ENCODE measurements at regions not wholly inside any gene's neighbourhood (a gene's known extent, or its start where the extent isn't known, plus 50 kb on each side); places are given as distances from the start of the nearest gene placed in this dataset.

DNA sequence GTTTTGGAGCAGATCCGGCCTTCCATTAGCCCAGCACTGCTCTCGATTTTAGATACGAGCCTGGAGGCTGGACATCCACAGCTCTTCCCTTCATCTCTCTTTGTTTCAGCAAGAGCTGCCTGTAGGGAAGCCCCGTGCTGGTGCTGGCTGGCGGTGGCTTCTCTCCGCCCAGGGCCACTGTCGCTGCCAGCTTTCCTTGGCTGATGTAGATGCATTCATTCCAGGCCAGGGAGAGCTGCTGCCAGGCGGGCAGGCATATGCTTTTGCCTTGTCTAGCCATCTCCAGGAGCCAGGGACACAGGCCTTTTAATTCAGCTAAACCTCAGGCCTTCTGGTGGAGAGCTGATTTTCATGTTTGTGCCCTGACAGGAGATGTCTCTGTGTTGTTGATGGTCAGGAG lies 409.3 kb upstream of the CLINT1 start:
- Histone ChIP-seq H3K36me3 (ENCODE audit: control insufficient read depth, insufficient read depth, low read length) (no peaks in the 10 kb centered on the region), H3K9me3 (ENCODE audit: control insufficient read depth, low read length) (peaks cover 7% of the 10 kb centered on the region), H3K4me1 (ENCODE audit: control insufficient read depth, insufficient read depth, low read length, poor library complexity, severe bottlenecking) (no peaks in the 10 kb centered on the region), H3K27ac (ENCODE audit: low read depth, low read length, severe bottlenecking) (no peak overlapping the region), H3K4me3 (ENCODE audit: extremely low read depth, insufficient read depth, low read length, poor library complexity, severe bottlenecking) (no peak overlapping the region)
- 84 to 88% methylated on average over 5 to 8 of the region's 8 CpGs for WGBS, 2 experiments (ENCODE audit: insufficient coverage in 2 of 2)

DNA sequence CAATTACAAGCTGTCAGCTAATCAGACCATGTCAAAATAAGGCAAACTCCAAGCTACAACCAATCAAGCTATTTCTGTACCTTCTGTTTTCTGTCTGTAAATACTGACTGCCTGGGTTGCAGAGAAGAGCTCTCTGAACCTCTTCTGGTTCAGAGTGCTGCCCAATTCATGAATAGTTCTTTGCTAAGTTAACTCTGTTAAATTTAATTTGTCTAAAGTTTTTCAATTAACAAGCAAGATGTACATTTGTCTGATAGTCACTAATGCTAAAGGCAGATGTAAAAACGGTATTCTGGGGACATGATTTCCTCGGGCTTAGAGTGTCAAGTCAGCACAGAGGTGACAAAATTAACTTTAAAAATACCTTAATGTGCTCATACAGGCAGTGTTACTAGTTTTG lies 408.3 kb upstream of the CLINT1 start:
- WGBS, 2 experiments (ENCODE audit: insufficient coverage in 2 of 2): 86% methylated on average over 2 of the region's 2 CpGs; no CpG with 5 or more reads in 1 of the 2 experiments

DNA sequence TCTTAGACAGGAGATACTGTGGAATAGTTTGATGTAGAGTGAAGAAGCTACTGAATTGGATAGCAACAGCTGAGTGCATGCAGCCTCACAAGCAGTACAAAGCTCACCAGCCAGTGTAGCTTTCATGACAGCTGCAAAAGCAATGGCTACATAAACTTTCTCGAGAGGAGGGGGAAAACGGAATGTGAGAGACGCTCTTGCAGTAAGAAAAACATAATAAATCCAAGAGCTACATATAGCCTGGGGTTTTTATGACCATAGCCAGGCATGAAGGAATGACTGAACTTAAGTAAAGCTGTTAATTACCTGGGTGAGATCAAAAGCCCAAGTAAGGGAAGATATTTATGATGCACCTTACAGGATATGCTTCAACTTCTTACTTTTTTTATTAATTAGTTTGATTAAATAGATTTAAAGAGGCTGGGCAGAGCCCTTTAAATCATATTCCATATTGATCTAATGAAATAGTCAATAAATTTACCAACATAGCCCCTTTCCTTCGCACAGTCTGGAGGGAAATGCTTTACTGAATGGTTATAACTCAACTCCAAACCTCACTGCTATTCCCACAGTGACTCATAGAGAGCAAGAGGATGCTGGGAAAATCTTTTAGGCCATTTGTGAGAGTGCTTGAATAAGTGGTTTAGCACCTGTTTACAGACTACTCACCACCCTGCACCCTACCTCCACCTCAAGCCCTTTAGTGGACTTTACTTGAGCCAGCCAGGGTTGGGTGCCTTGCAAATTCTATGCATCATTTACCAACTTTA lies 407.2 kb upstream of the CLINT1 start:
- Histone ChIP-seq H3K36me3 (ENCODE audit: control insufficient read depth, insufficient read depth, low read length) (no peaks in the 10 kb centered on the region), H3K27ac (ENCODE audit: low read depth, low read length, severe bottlenecking) (no peak overlapping the region), H3K4me1 (ENCODE audit: control insufficient read depth, insufficient read depth, low read length, poor library complexity, severe bottlenecking) (no peaks in the 10 kb centered on the region), H3K4me3 (ENCODE audit: extremely low read depth, insufficient read depth, low read length, poor library complexity, severe bottlenecking) (no peak overlapping the region), H3K9me3 (ENCODE audit: control insufficient read depth, low read length) (peaks cover 7% of the 10 kb centered on the region)
- 80% methylated on average over 1 of the region's 4 CpGs; no CpG with 5 or more reads in 1 of the 2 experiments for WGBS, 2 experiments (ENCODE audit: insufficient coverage in 2 of 2)

More for the DNA sequence above, 408.3 kb upstream of the CLINT1 start:
- H3K4me3 ChIP-seq (ENCODE audit: extremely low read depth, insufficient read depth, low read length, poor library complexity, severe bottlenecking): no peak overlapping the region
- H3K36me3 ChIP-seq (ENCODE audit: control insufficient read depth, insufficient read depth, low read length): no peaks in the 10 kb centered on the region
- H3K27ac ChIP-seq (ENCODE audit: low read depth, low read length, severe bottlenecking): no peak overlapping the region
- peaks cover 7% of the 10 kb centered on the region for H3K9me3 ChIP-seq (ENCODE audit: control insufficient read depth, low read length)
- H3K4me1 ChIP-seq (ENCODE audit: control insufficient read depth, insufficient read depth, low read length, poor library complexity, severe bottlenecking): no peaks in the 10 kb centered on the region

DNA sequence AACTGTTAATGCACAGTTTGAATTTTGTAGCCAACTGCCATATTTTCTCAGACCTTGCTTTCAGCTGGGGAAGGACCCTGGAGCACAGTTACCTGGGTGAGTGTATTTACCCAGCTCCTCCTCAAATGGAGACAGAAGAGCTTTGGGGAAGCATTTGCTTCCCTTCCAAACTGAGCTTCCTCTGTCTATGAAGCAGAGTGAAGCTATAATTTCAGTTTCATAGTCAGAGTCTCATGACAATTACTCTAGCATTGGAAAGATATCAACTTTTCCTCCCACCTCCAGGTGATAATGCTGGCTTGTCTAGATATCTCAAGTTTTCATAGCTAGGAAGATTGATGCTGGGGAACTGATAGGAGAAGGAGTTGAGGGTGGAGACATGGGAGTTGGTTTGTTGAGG lies 406.4 kb upstream of the CLINT1 start:
- no peak overlapping the region for H3K4me3 ChIP-seq (ENCODE audit: extremely low read depth, insufficient read depth, low read length, poor library complexity, severe bottlenecking)
- no peaks in the 10 kb centered on the region for H3K36me3 ChIP-seq (ENCODE audit: control insufficient read depth, insufficient read depth, low read length)
- H3K9me3 ChIP-seq (ENCODE audit: control insufficient read depth, low read length): peaks cover 7% of the 10 kb centered on the region
- no peaks in the 10 kb centered on the region for H3K4me1 ChIP-seq (ENCODE audit: control insufficient read depth, insufficient read depth, low read length, poor library complexity, severe bottlenecking)
- H3K27ac ChIP-seq (ENCODE audit: low read depth, low read length, severe bottlenecking): no peak overlapping the region

DNA sequence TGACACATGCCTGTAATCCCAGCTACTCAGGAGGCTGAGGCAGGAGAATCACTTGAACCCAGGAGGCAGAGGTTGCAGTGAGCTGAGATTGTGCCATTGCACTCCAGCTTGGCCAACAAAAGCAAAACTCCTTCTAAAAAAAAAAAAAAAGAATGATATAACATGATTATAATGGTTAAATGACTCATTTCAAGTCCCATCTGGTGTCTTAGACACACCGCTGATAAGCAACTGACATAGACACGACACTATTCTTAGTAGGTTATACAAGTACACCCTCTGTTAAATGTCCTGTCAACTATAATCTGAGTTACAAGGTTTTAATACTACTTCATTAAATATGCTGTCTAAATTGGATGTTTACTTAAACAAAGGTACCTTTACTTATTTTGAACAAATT lies 405.3 kb upstream of the CLINT1 start:
- Histone ChIP-seq H3K9me3 (ENCODE audit: control insufficient read depth, low read length) (peaks cover 7% of the 10 kb centered on the region), H3K4me1 (ENCODE audit: control insufficient read depth, insufficient read depth, low read length, poor library complexity, severe bottlenecking) (no peaks in the 10 kb centered on the region), H3K27ac (ENCODE audit: low read depth, low read length, severe bottlenecking) (no peak overlapping the region), H3K4me3 (ENCODE audit: extremely low read depth, insufficient read depth, low read length, poor library complexity, severe bottlenecking) (no peak overlapping the region), H3K36me3 (ENCODE audit: control insufficient read depth, insufficient read depth, low read length) (no peaks in the 10 kb centered on the region)
- no CpG with 5 or more reads among the region's 2 CpGs for WGBS, 2 experiments (ENCODE audit: insufficient coverage in 2 of 2)

DNA sequence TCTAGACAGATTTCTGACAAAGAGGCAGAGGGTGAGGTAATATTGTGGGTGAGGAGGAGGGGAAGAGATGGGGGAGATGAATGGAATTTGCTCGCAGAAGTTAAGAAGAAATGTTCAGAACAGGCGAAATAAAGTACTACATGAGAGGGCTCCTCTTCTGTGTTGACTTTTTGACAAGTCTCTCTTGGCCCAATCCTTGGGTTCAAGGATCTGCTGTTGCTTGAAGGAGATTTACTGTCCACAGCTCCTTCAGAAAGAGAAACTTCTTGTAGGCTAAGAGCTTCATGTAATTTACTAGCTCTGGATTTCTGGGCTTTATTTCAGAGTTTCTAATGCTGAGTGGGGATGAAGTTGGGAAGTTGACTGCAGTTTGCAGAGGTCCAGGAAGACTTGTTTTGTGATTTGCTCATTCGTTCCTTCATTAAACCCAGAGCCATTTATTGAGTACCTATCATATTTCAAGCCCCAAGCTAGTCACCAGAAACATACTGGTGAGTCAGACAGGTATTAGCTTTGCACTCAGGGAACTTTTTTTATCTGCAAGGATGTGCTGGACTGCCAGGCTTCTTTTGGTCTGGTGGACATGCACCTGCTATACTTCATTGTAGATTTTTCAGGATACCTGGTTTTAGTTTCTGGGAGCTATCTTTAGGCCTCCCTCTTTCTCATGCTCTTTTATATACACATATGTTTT lies 402.9 kb upstream of the CLINT1 start:
- Histone ChIP-seq H3K4me1 (ENCODE audit: control insufficient read depth, insufficient read depth, low read length, poor library complexity, severe bottlenecking) (no peaks in the 10 kb centered on the region), H3K36me3 (ENCODE audit: control insufficient read depth, insufficient read depth, low read length) (no peaks in the 10 kb centered on the region), H3K27ac (ENCODE audit: low read depth, low read length, severe bottlenecking) (no peak overlapping the region), H3K4me3 (ENCODE audit: extremely low read depth, insufficient read depth, low read length, poor library complexity, severe bottlenecking) (no peak overlapping the region), H3K9me3 (ENCODE audit: control insufficient read depth, low read length) (no peaks in the 10 kb centered on the region)
- WGBS, 2 experiments (ENCODE audit: insufficient coverage in 2 of 2): 90% methylated on average over 2 of the region's 3 CpGs; no CpG with 5 or more reads in 1 of the 2 experiments

DNA sequence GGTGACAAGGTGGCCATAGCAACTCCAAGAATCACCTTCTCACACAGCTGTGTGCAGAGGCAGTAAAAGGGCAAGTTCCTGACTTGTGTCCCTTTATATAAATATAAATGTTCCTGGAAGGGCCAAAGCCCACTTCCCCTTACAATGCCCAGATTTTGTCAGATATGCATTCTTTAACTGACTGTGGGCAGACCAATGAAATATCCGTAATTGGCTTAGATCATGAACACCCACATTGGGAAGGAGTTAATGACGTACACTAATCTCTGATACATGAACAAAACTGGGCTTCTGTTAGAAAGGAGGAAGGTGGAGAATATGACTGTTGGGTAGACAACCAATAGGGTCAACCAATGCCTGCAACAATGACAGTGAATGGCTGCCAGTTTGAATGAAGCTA lies 397.2 kb upstream of the CLINT1 start:
- 94 to 100% methylated on average over 2 of the region's 2 CpGs for WGBS, 2 experiments (ENCODE audit: insufficient coverage in 2 of 2)
- no peaks in the 10 kb centered on the region for H3K9me3 ChIP-seq (ENCODE audit: control insufficient read depth, low read length)
- H3K27ac ChIP-seq (ENCODE audit: low read depth, low read length, severe bottlenecking): no peak overlapping the region

DNA sequence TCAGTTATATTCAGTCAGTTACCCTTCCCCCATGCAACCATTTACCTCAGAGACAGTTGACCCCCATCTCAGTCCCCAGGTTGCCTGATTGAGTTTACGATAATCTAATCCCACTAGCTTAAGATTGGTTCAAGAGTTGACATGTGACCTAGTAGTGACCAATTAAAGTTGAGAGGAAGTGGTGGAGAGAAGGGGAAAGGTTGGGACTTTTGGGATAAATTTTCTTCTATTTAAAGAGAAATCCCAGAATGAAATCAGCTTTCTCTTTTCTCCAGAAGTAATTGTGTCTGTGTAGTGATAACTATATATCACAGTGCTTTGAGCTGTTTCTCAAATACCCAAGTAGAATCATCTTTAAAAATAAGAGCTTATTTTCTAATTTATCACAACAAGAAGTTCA lies 396.7 kb upstream of the CLINT1 start:
- Histone ChIP-seq H3K4me1 (ENCODE audit: control insufficient read depth, insufficient read depth, low read length, poor library complexity, severe bottlenecking) (no peaks in the 10 kb centered on the region), H3K36me3 (ENCODE audit: control insufficient read depth, insufficient read depth, low read length) (no peaks in the 10 kb centered on the region), H3K27ac (ENCODE audit: low read depth, low read length, severe bottlenecking) (no peak overlapping the region), H3K4me3 (ENCODE audit: extremely low read depth, insufficient read depth, low read length, poor library complexity, severe bottlenecking) (no peak overlapping the region), H3K9me3 (ENCODE audit: control insufficient read depth, low read length) (no peaks in the 10 kb centered on the region)
- no CpG with 5 or more reads among the region's 1 CpG for WGBS, 2 experiments (ENCODE audit: insufficient coverage in 2 of 2)

More for the DNA sequence above, 397.2 kb upstream of the CLINT1 start:
- Histone ChIP-seq H3K36me3 (ENCODE audit: control insufficient read depth, insufficient read depth, low read length) (no peaks in the 10 kb centered on the region), H3K4me1 (ENCODE audit: control insufficient read depth, insufficient read depth, low read length, poor library complexity, severe bottlenecking) (no peaks in the 10 kb centered on the region), H3K4me3 (ENCODE audit: extremely low read depth, insufficient read depth, low read length, poor library complexity, severe bottlenecking) (no peak overlapping the region)

DNA sequence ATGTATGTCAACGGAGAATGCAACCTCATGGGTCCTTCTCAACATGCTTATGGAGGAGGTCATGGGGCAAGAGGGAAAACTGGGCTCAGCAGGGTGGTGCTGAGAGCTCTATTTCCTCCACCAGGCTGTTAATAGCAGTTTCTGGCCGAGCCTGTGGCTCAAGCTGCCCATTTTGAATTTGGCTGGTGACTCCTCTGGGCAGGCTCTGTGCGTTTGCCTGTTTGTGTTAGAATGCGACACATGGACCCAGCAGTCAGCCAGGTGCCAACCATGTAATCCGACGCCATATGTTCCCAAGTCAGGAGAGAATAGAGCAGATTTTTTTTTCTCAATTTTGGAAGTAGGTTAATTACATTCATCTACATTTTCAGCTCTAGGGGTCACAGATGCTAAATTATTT lies 387.7 kb upstream of the CLINT1 start:
- Histone ChIP-seq H3K9me3 (ENCODE audit: control insufficient read depth, low read length) (no peaks in the 10 kb centered on the region), H3K27ac (ENCODE audit: low read depth, low read length, severe bottlenecking) (no peak overlapping the region), H3K4me3 (ENCODE audit: extremely low read depth, insufficient read depth, low read length, poor library complexity, severe bottlenecking) (no peak overlapping the region), H3K4me1 (ENCODE audit: control insufficient read depth, insufficient read depth, low read length, poor library complexity, severe bottlenecking) (no peaks in the 10 kb centered on the region), H3K36me3 (ENCODE audit: control insufficient read depth, insufficient read depth, low read length) (no peaks in the 10 kb centered on the region)
- 76 to 92% methylated on average over 2 to 3 of the region's 6 CpGs for WGBS, 2 experiments (ENCODE audit: insufficient coverage in 2 of 2)

DNA sequence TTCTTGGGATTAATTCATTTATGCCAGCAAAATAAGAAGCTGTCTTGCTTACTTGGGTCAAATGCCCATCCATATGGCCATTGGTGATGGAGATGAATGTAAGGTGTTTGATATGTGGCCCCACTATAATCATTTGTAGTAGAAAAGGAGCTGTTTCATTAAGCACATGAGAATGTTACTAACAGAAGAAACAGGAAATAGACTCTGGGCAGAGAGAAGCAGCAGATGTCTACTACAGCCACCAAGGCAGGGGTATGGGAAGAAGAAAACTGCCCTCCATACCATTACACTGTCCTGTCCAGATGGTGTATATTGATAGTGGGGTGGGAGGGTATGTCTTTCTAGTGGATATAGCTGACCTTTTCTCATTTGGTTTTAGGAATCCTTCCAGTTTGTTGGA lies 386.6 kb upstream of the CLINT1 start:
- no peaks in the 10 kb centered on the region for H3K36me3 ChIP-seq (ENCODE audit: control insufficient read depth, insufficient read depth, low read length)
- H3K4me3 ChIP-seq (ENCODE audit: extremely low read depth, insufficient read depth, low read length, poor library complexity, severe bottlenecking): no peak overlapping the region
- H3K9me3 ChIP-seq (ENCODE audit: control insufficient read depth, low read length): no peaks in the 10 kb centered on the region
- H3K4me1 ChIP-seq (ENCODE audit: control insufficient read depth, insufficient read depth, low read length, poor library complexity, severe bottlenecking): no peaks in the 10 kb centered on the region
- no peak overlapping the region for H3K27ac ChIP-seq (ENCODE audit: low read depth, low read length, severe bottlenecking)

DNA sequence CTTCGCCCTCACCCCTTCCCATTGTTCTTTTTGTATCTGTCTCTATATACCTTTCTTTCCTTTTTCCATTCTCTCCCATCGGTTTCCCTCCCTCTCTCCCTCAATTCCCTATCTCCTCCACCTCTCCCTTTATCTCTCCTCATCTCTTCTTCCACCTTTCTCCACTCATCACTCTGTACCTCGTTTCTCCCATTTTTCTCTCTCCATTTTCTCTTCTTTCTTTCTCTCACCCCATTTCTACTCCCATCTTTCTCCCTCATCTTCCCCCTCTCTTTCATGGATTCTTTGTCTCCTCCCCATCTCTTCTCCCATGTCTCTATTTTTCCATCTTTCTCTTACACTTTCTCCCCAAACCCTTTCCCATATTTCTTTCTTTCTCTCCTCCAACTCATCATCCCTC lies 385.9 kb upstream of the CLINT1 start:
- H3K4me3 ChIP-seq (ENCODE audit: extremely low read depth, insufficient read depth, low read length, poor library complexity, severe bottlenecking): no peak overlapping the region
- H3K36me3 ChIP-seq (ENCODE audit: control insufficient read depth, insufficient read depth, low read length): no peaks in the 10 kb centered on the region
- H3K4me1 ChIP-seq (ENCODE audit: control insufficient read depth, insufficient read depth, low read length, poor library complexity, severe bottlenecking): no peaks in the 10 kb centered on the region
- H3K27ac ChIP-seq (ENCODE audit: low read depth, low read length, severe bottlenecking): no peak overlapping the region
- WGBS, 2 experiments (ENCODE audit: insufficient coverage in 2 of 2): 81 to 92% methylated on average over 3 of the region's 3 CpGs
- H3K9me3 ChIP-seq (ENCODE audit: control insufficient read depth, low read length): no peaks in the 10 kb centered on the region

All from mesodermal cell (in vitro differentiated cells).